Skeletal muscle tissue (tissue), 3 donors: ENCODE measurements at regions not wholly inside any gene's neighbourhood (a gene's known extent, or its start where the extent isn't known, plus 50 kb on each side); places are given as distances from the start of the nearest gene placed in this dataset.

Source experiments
- H3K27ac ChIP-seq: one replicate; pipeline ENCODE4 v1.7.0; 2013; ENCODE audit warnings: mild to moderate bottlenecking, low read depth, low read length, inconsistent platforms
- H3K27me3 ChIP-seq, 3 donors: one replicate each; pipeline ENCODE4 v1.7.0; 2013; ENCODE audit warnings: low read length in 3 of 3; ENCODE audit not compliant: control insufficient read depth in 3 of 3, insufficient read depth in 3 of 3
- H3K36me3 ChIP-seq, 3 donors: one replicate each; pipeline ENCODE4 v1.7.0; 2013; ENCODE audit warnings: low read length in 3 of 3; ENCODE audit not compliant: control insufficient read depth in 3 of 3, insufficient read depth in 3 of 3
- H3K4me1 ChIP-seq, 3 donors: one replicate each; pipeline ENCODE4 v1.7.0; 2013; ENCODE audit warnings: low read length in 3 of 3, mild to moderate bottlenecking in 3 of 3; ENCODE audit not compliant: control insufficient read depth in 3 of 3, insufficient read depth in 3 of 3
- H3K4me3 ChIP-seq, 3 donors: one replicate each; pipeline ENCODE4 v1.7.0; 2013; ENCODE audit warnings: low read length in 3 of 3
- H3K9ac ChIP-seq, 3 donors: one replicate each; pipeline ENCODE4 v1.7.0; 2013; ENCODE audit warnings: low read length in 3 of 3, mild to moderate bottlenecking in 3 of 3, moderate library complexity in 2 of 3, low read depth in 1 of 3
- H3K9me3 ChIP-seq, 3 donors: one replicate each; pipeline ENCODE4 v1.7.0; 2013; ENCODE audit warnings: low read length in 3 of 3; ENCODE audit not compliant: control insufficient read depth in 3 of 3
- donor health status: Osteomylitis.

DNA sequence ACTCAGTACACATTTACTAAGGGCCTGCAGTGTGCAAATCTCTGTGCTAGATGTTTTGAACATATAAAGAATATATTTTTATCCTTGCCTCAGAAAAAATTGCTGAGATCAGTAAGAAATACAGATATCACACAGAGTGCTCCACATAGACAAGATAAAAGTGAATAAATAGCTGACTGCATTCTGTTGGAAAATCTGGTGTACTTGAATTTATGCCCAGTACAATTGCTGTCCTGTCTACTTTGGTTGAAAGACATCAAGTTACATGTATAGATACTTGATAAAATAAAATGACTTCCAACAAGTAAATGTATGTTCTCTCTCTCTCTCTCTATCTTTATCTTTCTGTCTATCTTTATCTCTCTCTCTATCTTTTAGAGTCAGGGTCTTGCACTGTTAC lies 381.2 kb upstream of the CBLB start:
- Histone ChIP-seq H3K4me3 (no peak overlapping the region), H3K4me1 (no peaks in the 10 kb centered on the region), H3K9me3 (peaks cover 0 to 3% (median 0%) of the 10 kb centered on the region in 3 donors), H3K36me3 (no peaks in the 10 kb centered on the region), H3K9ac (no peak overlapping the region), H3K27ac (no peak overlapping the region), H3K27me3 (no peaks in the 10 kb centered on the region)

DNA sequence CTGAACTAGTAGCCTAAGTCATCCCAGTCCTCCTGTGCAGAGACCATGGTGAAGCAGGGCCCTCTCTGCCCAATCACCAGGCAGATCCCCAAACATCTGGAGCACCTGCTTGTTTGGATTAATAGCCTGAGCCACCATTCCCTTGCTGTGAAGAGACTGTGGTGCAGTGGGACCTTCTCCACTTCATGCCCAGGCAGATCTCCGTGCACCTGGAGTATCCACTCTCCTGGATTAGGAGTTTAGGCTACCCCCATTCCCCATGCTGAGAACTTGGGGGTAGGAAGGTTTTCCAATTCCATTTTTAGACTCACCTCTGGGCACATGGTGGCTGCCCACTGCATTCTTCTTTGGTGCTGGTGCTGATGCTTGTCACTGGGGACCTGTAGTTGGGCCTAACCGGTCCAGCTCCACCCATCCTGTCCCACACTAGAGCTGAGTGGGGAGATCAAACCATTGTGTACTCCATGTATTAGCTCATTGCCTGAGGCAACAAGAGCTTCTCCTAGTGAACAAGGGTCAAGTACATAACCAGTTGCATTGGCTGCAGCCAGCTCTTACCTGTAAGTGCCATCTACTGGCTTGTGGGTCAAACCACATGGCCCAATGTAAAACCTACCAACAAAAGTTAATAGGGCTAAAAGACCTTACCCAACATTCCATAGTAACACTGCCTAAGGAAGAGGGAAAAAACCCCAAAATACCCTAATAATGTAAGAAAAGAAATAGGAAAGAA lies 382.5 kb upstream of the CBLB start:
- no peaks in the 10 kb centered on the region for H3K4me1 ChIP-seq
- no peak overlapping the region for H3K27ac ChIP-seq
- H3K9ac ChIP-seq: no peak overlapping the region
- H3K27me3 ChIP-seq: no peaks in the 10 kb centered on the region
- H3K36me3 ChIP-seq: no peaks in the 10 kb centered on the region
- peaks cover 0 to 3% (median 0%) of the 10 kb centered on the region in 3 donors for H3K9me3 ChIP-seq
- no peak overlapping the region for H3K4me3 ChIP-seq

DNA sequence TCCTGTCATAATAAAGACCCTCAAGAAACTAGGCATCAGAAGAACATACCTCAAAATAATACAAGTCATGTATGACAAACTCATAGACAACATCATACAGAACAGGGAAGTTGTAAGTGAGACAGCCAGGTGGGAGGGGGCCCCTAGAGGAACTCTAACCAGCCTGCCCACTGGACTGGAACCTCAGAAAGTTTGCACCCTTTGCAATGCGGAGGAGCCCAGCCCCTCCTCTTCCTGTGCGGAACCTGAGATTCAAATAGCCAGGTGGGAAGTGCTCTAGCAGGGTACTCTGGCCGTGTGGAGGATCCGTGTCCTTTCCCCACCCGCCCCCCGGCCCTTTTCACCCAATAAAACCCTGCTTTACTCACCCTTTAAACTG lies 387.0 kb upstream of the CBLB start:
- H3K9ac ChIP-seq: no peak overlapping the region
- peaks cover 0 to 3% (median 0%) of the 10 kb centered on the region in 3 donors for H3K9me3 ChIP-seq
- H3K36me3 ChIP-seq: no peaks in the 10 kb centered on the region
- no peaks in the 10 kb centered on the region for H3K27me3 ChIP-seq
- H3K4me3 ChIP-seq: no peak overlapping the region
- H3K27ac ChIP-seq: no peak overlapping the region
- no peaks in the 10 kb centered on the region for H3K4me1 ChIP-seq

DNA sequence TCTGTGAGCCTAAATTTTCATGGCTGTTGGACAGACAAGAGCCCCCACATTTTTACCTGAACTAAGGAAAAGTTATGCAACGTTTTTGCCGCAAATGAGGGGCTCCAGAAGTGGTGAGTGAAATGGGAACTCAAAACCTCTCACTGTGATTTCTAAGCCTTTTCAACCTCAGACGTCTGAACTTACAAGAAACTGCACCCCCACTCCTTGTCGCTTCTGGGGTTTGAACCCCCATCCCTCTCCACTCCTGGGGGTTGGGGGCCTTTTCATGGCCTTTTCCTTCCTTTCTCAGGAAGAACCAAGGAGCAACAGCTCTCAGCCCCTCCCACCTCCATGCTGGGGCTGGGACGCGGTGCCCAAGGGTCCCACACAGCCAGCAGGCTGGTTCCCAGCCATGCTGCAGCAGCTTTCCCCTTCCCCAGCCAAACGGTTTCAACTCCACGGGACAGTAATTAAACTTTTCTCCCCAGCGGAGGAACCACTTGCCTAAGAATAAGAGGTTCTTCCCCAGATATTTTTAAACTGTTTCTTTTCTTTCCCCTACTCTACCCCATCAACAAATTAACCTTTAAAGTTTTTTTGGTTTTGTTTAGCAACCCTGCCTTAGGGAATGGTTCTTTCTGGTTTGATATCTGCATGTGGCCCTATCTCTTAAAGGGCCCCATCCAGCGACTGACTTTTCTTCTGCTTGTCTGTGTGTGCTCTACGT lies 387.6 kb upstream of the CBLB start:
- Histone ChIP-seq H3K9ac (no peak overlapping the region), H3K4me1 (no peaks in the 10 kb centered on the region), H3K9me3 (peaks cover 0 to 3% (median 0%) of the 10 kb centered on the region in 3 donors), H3K27me3 (no peaks in the 10 kb centered on the region), H3K36me3 (no peaks in the 10 kb centered on the region), H3K4me3 (no peak overlapping the region), H3K27ac (no peak overlapping the region)

DNA sequence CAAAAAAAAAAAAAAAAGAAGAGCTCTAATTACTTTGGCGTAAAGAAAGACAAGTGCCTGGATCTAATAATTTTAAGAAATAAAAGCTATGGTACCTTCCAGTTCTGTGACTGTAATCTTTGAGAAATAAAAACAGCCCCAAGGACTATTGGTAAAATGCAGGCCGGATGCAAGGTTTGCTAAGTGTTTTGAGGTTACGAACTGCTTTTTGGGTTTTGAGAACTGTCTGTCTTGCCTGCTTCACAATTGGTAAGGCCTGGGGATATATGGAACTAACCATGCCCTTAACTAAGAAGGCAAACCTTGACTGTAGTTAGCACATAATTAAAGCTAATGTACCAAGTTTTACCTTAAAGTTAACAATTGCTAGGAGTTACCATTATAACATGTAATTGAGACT lies 388.4 kb upstream of the CBLB start:
- Histone ChIP-seq H3K27ac (no peak overlapping the region), H3K27me3 (no peaks in the 10 kb centered on the region)

DNA sequence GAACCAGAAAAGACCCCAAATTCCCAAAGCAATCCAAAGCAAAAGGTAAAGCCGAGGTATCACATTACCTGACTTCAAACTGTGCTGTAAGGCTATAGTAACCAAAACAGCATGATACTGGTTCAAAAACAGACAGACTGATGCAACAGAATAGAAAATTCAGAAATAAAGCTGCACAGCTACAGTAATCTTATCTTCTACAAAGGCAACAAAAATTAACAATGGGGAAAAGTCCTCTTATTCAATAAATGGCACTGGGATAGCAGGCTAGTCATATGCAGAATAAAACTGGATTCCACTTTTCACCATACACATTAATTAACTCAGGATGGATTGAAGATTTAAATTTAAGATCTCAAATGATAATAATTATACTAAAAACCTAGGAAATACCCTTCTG lies 392.6 kb upstream of the CBLB start:
- Histone ChIP-seq H3K9ac (no peak overlapping the region), H3K27ac (no peak overlapping the region), H3K36me3 (no peaks in the 10 kb centered on the region), H3K4me1 (no peaks in the 10 kb centered on the region), H3K9me3 (no peaks in the 10 kb centered on the region), H3K27me3 (no peaks in the 10 kb centered on the region), H3K4me3 (no peak overlapping the region)

More for the DNA sequence above, 388.4 kb upstream of the CBLB start:
- no peaks in the 10 kb centered on the region for H3K4me1 ChIP-seq
- H3K4me3 ChIP-seq: no peak overlapping the region
- H3K9me3 ChIP-seq: peaks cover 0 to 3% (median 0%) of the 10 kb centered on the region in 3 donors
- no peaks in the 10 kb centered on the region for H3K36me3 ChIP-seq
- no peak overlapping the region for H3K9ac ChIP-seq

DNA sequence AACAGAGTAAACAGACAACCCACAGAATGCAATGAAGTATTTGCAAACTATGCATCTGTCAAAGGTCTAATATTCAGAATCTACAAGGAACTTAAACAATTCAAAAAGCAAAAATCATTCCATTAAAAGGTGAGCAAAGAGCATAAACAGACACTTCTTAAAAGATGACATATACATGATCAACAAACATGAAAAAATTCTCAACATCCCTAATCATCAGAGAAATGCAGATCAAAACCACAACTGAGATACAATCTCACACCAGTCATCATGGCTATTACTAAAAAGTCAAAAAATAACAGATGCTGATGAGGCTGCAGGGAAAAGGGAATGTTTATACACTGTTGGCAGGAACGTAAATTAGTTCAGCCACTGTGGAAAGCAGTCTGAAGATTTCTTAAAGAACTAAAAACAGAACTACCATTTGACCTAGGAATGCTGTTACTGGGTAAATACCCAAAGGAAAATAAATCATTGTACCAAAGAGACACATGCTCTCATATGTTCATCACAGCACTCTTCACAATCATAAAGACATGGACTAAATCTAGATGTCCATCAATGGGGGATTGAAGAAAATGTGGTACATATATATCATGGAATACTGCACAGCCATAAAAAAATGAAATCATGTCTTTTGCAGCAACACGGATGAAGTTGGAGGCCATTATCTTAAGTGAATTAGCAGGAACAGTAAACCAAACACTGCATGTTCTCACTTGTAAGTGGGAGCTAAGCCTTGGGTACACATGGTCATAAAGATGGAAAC lies 393.3 kb upstream of the CBLB start:
- no peak overlapping the region for H3K9ac ChIP-seq
- H3K4me3 ChIP-seq: no peak overlapping the region
- no peaks in the 10 kb centered on the region for H3K4me1 ChIP-seq
- no peaks in the 10 kb centered on the region for H3K9me3 ChIP-seq
- no peaks in the 10 kb centered on the region for H3K27me3 ChIP-seq
- H3K27ac ChIP-seq: no peak overlapping the region
- H3K36me3 ChIP-seq: no peaks in the 10 kb centered on the region

DNA sequence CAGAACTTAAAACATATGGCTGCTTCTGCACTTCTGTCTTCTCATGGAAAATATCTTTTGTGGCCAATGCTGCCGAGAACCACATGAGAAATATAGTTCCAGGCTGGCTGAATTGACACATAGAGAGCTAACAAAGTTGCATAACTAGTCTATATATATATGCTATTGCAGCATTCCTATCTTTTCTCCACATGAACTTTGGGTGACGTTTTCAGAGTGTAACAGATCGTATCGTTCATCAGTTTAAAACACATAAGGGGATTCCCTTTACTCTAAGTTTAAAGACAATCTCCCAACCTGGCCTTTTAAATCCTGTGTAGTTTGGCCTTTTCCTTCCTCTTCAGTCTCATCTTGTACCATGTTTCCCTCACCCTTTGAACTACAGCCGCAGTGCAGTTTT lies 394.2 kb upstream of the CBLB start:
- no peaks in the 10 kb centered on the region for H3K4me1 ChIP-seq
- H3K36me3 ChIP-seq: no peaks in the 10 kb centered on the region
- H3K9ac ChIP-seq: no peak overlapping the region
- H3K27me3 ChIP-seq: no peaks in the 10 kb centered on the region
- no peak overlapping the region for H3K4me3 ChIP-seq
- no peaks in the 10 kb centered on the region for H3K9me3 ChIP-seq
- H3K27ac ChIP-seq: no peak overlapping the region

DNA sequence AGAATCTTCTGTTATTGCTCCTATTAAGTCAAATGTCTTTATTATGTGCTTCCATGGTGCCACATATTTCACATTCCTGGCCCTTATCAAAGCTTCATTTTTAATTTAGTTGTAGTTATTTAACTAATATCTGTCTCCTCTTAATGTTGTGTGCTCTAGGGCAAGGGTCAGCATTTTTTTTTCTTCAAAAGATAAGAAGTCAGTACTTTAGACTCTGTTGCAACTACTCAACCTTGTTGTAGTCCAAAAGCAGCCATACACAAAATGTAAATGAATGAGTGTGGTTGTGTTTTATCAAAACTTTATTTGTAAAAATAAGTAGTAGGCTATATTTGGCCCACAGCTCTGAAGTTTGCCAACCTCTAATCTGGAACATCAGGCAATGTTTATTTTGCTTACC lies 394.7 kb upstream of the CBLB start:
- Histone ChIP-seq H3K27me3 (no peaks in the 10 kb centered on the region), H3K27ac (no peak overlapping the region), H3K4me1 (no peaks in the 10 kb centered on the region), H3K9me3 (no peaks in the 10 kb centered on the region), H3K9ac (no peak overlapping the region), H3K4me3 (no peak overlapping the region), H3K36me3 (no peaks in the 10 kb centered on the region)

DNA sequence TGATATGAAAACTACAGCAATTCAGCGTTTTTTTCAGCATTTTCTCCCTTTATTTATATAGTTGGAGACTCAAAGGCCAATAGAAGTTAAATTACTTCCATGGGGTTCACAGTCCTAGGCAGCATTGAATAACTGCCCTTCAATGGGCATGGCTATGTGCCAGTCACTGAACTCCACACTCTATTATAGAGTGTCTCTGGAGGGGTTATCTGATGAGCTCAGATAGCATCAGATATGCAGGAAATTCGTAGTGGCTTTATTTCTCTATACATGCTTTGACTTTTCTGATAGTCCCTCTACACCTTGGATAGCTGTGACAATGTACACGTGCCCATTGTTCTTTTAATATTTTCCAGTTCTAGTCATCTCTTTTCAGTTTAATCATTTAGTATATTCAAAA lies 396.9 kb upstream of the CBLB start:
- Histone ChIP-seq H3K27me3 (no peaks in the 10 kb centered on the region), H3K4me3 (no peak overlapping the region), H3K9me3 (no peaks in the 10 kb centered on the region), H3K27ac (no peak overlapping the region), H3K36me3 (no peaks in the 10 kb centered on the region), H3K9ac (no peak overlapping the region), H3K4me1 (no peaks in the 10 kb centered on the region)
